ENCODE measurements at regions not wholly inside any gene's neighbourhood (a gene's known extent, or its start where the extent isn't known, plus 50 kb on each side); places are given as distances from the start of the nearest gene placed in this dataset.
"Not testable (repeated sequence)": the region's sequence is repeated elsewhere in the genome, so short reads cannot be mapped to it uniquely, and the experiment has no call there.

DNA sequence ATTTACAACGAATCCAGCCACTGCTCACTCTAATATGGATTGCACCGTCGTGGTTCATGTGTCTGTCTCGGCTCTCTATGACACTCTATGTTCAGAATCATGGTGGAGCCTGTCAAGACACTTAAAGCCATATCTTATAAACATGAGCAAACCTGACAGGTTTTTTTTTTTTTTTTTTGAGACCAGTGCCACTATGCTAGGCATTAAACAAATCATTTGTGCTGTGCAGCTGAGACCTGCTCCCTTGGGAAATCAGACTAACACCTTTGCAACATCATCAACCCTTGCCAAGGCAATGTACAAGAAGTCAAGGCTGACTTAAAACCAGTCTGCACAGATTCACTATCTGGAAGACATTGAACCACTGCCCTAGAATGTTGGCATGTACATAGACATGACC is 181.2 kb upstream of the ANK3 start:
- peak in 1 of 51 donors; percentile 72 for DNase-seq

GRCh38 chr10:60570272-60570865 is 180.7 kb upstream of the ANK3 start:
- peak in 13 of 51 donors; percentile 2 to 89 (median 12) for DNase-seq

- DNase-seq, result no peak
These were observed 180.0 kb upstream of the ANK3 start for GRCh38 chr10:60569681-60570080.

DNA sequence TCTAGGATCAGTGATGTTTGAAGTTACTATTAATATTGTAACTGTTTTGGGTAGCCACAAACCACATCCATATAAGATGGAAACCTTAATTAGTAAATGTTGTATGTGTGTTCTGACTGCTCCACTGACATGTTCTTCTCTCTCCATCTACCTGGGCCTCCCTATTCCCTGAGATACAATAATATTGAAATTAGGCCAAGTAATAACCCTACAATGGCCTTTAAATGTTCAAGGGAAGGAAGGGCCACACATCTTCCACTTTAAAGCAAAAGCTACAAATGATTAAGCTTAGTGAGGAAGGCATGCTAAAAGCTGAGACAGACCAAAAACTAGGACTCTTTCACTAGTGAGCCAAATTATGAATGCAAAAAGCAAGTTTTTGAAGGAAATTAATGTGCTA is 176.4 kb upstream of the ANK3 start:
- no peak for DNase-seq

DNA sequence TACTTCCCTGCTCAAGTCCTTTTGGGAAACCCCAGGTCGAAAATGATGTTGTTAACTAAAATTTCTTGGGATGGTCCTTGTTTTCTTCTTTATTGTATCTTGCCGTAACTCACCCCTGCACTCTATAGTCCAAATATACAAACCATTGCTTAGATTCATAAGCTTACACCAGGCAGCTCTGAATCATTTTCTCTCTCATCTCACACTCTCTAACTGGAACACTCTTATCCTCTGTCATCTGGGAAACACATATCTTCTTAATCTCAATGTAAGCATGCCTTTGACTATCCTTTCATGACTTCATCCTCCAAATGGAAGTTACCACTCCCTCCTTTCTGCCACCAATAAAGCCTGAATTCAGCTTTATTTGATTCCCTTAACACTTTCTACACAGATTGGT is 175.8 kb upstream of the ANK3 start:
- DNase-seq, result no peak

DNA sequence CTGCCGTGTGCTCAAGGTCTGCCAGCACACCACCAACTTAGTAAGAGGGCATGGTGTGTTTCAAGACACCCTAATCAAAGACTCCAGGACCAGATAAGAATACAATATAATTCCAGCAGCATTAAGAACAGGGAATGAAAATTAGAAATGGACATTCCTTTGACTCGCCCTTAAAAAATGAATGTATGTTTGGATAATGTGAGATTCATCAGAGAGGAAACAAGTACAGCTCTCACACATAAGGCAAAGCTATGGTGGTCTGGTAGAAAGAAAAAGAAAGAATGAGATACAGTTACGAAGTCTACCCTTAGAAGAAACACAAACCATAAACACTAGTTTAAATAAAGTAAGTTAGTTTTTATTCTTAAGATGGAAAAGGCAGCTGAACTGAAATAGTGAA is 174.8 kb upstream of the ANK3 start:
- DNase-seq, result no peak

DNA sequence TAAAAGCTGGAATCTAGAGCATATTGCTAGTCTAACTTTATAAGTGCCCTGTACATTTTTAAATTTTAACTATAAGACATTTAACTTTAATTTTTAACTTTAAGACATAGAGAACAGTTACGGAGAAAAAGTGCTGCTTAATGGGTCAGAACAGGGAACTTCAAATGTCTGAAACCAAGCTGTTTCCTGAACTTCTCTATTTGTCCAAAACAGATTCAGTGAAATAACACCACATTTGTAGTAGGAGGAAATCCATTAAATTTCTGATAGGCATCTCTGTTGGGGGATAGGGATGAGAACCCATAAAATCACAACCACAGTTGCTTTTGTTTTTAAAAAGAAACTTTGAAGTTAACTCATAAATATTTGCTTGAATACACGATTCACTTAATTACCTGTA is 170.8 kb upstream of the ANK3 start:
- DNase-seq, result no peak

- no peak for DNase-seq
These were observed 166.0 kb upstream of the ANK3 start for GRCh38 chr10:60555700-60556099.

- no peak for DNase-seq
These were observed 160.0 kb upstream of the ANK3 start for GRCh38 chr10:60549686-60550085.

GRCh38 chr10:60542657-60543056 is 153.0 kb upstream of the ANK3 start:
- no peak for DNase-seq

DNA sequence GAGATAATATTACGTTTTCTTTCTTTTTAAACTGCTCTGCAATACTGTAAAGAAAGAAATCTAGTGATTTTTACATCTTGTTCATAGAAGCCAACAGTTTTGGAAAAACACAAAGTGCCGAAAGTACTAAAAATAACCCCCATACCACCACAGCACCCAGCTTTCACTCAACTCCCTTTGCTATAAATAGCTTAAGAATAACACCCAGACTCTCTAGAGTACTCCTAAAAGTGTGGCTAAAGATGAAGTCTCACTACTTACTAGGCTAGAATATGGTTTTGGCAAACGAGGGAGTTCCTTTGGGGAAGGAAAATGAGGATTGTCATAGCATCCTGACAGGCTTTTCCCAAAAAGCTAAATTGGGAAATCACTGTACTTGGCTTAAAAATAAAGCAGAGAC is 151.8 kb upstream of the ANK3 start:
- DNase-seq, result no peak

GRCh38 chr10:60537697-60538096 is 148.0 kb upstream of the ANK3 start:
- DNase-seq, result no peak

DNA sequence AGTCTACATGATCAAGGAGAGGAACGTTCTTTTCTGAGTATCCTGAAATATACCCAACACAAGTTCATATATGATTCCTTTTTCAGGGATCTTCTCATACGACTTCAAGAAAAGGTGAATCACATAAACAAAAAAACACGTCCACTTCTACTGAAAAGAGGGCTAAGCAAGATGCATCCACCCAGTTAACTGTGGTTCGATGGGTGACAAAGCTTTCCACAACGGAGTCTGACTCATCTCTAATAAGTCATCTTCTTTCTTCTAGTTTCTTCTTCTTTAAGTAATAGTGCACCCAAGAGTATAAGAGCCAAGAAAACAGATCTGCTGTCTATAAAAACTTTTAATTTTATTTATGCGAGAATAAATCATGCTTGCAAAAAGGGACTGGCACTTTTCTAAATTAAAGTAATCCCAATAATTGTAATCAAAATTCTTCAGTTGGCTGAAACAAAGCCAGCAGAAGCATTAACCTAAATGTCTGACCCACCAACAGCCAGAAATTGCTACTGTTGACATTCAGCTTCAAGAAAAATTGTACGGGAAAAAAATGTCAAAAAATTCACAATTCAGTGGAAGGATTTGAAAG is 146.9 kb upstream of the ANK3 start:
- peak in 1 of 51 donors; percentile 40 for DNase-seq

GRCh38 chr10:60535427-60535826 is 145.8 kb upstream of the ANK3 start:
- DNase-seq, result no peak

GRCh38 chr10:60534761-60535389 is 145.2 kb upstream of the ANK3 start:
- DNase-seq, result peak in 1 of 51 donors; percentile 47

- DNase-seq, result no peak
These were observed 143.2 kb upstream of the ANK3 start for GRCh38 chr10:60532696-60533468.

DNA sequence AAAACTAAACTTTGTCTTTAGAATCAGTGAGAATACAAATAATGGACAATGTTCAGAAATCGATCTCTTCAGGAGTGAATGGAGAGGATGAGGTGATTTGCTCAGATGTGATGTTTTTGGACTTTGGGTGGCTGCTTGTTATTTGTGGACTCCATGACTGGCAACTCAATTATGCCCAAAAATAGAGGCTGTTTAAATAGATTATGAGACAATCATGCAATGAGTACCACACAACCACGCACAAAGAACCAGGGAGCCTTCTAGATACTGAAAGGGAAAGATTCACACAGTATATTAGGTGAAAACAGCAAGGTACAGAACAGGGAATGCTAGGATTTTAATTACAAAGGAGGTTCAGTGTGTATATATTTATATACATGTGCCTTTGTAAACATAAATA is 141.3 kb upstream of the ANK3 start:
- no peak for DNase-seq

- DNase-seq, result no peak
These were observed 138.0 kb upstream of the ANK3 start for GRCh38 chr10:60527676-60528075.

DNA sequence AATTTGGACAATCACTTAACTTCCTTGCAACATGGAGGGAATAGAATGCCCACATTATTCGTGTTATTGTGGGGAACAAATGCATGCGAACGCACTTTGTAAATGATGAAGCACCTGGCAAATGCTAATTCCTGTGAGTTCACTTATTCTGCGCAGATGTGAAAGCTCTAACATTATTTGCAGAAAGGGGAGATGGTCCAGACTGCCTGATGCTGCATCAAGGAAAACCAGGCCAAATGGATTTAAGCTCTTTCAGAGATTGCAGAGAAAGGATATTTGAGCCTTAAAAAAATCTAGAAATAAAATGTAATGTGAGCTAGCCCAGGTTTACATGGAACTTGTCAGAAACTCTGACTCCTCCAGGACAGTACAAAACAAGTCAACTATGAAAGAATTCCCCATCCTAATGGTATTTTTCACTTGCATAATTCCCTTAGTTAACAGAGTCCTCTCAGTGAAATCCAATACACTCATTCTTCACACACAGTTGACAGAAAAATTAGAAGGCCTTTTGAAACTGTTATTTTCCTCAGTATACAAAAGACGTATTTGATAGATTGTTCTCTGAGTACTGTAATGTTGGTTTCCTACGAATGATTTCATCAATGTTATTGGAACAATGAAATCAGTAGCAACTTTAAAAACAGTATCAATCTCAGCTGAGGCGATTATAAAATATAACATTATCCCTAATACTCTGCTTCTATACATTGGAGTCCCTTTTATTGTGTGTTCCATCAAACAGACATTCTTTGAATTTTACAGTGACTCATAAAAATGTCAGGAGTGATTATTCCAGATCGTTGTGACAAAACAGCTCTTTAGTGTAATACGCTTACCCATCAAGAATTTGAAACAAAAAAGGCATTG is 136.3 kb upstream of the ANK3 start:
- peak in 2 of 51 donors; percentile 53 to 66 for DNase-seq

- no peak for DNase-seq
These were observed 134.9 kb upstream of the ANK3 start for GRCh38 chr10:60524541-60524940.

DNA sequence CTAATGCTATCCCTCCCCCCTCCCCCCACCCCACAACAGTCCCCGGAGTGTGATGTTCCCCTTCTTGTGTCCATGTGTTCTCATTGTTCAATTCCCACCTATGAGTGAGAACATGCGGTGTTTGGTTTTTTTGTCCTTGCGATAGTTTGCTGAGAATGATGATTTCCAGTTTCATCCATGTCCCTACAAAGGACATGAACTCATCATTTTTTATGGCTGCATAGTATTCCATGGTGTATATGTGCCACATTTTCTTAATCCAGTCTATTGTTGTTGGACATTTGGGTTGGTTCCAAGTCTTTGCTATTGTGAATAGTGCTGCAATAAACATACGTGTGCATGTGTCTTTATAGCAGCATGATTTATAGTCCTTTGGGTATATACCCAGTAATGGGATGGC is 133.7 kb upstream of the ANK3 start:
- not testable (repeated sequence) for DNase-seq

DNA sequence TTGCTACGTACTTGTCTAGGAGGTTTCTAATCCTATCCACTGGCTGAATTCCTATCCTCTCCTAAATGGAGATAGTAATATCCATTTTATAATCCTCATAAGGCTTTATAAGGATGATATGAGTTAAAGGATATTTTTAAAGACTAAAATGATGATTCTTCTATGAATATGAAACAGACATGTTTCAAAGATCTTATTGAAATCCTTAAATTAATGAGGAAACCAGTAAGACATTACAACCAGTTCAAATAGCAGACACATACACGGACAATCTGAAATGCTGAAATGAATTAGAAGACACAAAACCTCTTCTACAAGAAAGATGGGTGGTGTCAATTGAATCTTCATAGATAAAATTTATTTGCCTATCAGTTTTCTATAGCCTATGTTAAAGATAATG is 132.9 kb upstream of the ANK3 start:
- DNase-seq, result no peak

All from hypothalamus (tissue), 51 donors.